NOMO-1 (cell line): ENCODE measurements at regions not wholly inside any gene's neighbourhood (a gene's known extent, or its start where the extent isn't known, plus 50 kb on each side); places are given as distances from the start of the nearest gene placed in this dataset.
"Not testable (repeated sequence)": the region's sequence is repeated elsewhere in the genome, so short reads cannot be mapped to it uniquely, and the experiment has no call there.

ENCODE experiments used
- DNase-seq, 2 experiments: peaks; one replicate each; lab custom pipeline; 2025; ENCODE audit not compliant: unreplicated experiment in 2 of 2; lab: John Stamatoyannopoulos, UW

GRCh38 chr6:9086331-9086730 lies 651.0 kb upstream of the SLC35B3 start:
- DNase-seq = no peak

GRCh38 chr6:9085709-9086070 lies 650.3 kb upstream of the SLC35B3 start:
- no peak for DNase-seq

- no peak for DNase-seq
These were observed 649.8 kb upstream of the SLC35B3 start for GRCh38 chr6:9085054-9085708.

- DNase-seq = no peak
These were observed 647.8 kb upstream of the SLC35B3 start for GRCh38 chr6:9083108-9083507.

GRCh38 chr6:9066726-9067125 lies 631.4 kb upstream of the SLC35B3 start:
- no peak for DNase-seq

GRCh38 chr6:9064156-9064555 lies 628.8 kb upstream of the SLC35B3 start:
- no peak for DNase-seq

GRCh38 chr6:9062596-9062995 lies 627.3 kb upstream of the SLC35B3 start:
- DNase-seq = no peak

- DNase-seq = no peak
These were observed 622.6 kb upstream of the SLC35B3 start for GRCh38 chr6:9057937-9058336.

- DNase-seq = no peak
These were observed 621.2 kb upstream of the SLC35B3 start for GRCh38 chr6:9056556-9056955.

GRCh38 chr6:9044426-9044825 lies 609.1 kb upstream of the SLC35B3 start:
- no peak for DNase-seq

GRCh38 chr6:9040718-9041117 lies 605.4 kb upstream of the SLC35B3 start:
- DNase-seq = no peak

GRCh38 chr6:9039258-9039657 lies 603.9 kb upstream of the SLC35B3 start:
- no peak for DNase-seq

GRCh38 chr6:9028086-9028485 lies 592.7 kb upstream of the SLC35B3 start:
- DNase-seq = no peak

- no peak for DNase-seq
These were observed 590.5 kb upstream of the SLC35B3 start for GRCh38 chr6:9025796-9026394.

- no peak for DNase-seq
These were observed 589.9 kb upstream of the SLC35B3 start for GRCh38 chr6:9025228-9025627.

GRCh38 chr6:9024246-9024645 lies 588.9 kb upstream of the SLC35B3 start:
- DNase-seq = not testable (repeated sequence)

GRCh38 chr6:9020001-9020400 lies 584.7 kb upstream of the SLC35B3 start:
- no peak for DNase-seq

GRCh38 chr6:9009931-9010330 lies 574.6 kb upstream of the SLC35B3 start:
- DNase-seq = no peak

GRCh38 chr6:9007027-9007426 lies 571.7 kb upstream of the SLC35B3 start:
- no peak for DNase-seq

GRCh38 chr6:9002833-9003232 lies 567.5 kb upstream of the SLC35B3 start:
- DNase-seq = no peak

- no peak for DNase-seq
These were observed 559.8 kb upstream of the SLC35B3 start for GRCh38 chr6:8995156-8995555.

GRCh38 chr6:8993111-8993510 lies 557.8 kb upstream of the SLC35B3 start:
- no peak for DNase-seq

GRCh38 chr6:8991844-8992243 lies 556.5 kb upstream of the SLC35B3 start:
- no peak for DNase-seq
